Prostate gland (tissue), 2 donors: ENCODE measurements at regions not wholly inside any gene's neighbourhood (a gene's known extent, or its start where the extent isn't known, plus 50 kb on each side); places are given as distances from the start of the nearest gene placed in this dataset.

Source experiments
- POLR2AphosphoS5 ChIP-seq: sonication (generic); formaldehyde crosslinking; IDR thresholded peaks from one replicate; pipeline ENCODE4 v1.6.1; 2017; ENCODE audit warnings: antibody characterized with exemption
- TF ChIP-seq, protein P1 (sequence below), 4 experiments: fragments of 200-600 bp in 2 of 4; fragments of 450-650 bp in 2 of 4; sonication (generic) in 2 of 4; IDR thresholded peaks; 1 replicate in 3 of 4; 2 replicates in 1 of 4; pipeline ENCODE4 v1.5.1; 2016 to 2019; ENCODE audit warnings: antibody characterized with exemption in 4 of 4, mild to moderate bottlenecking in 2 of 4, moderate library complexity in 2 of 4

DNA sequence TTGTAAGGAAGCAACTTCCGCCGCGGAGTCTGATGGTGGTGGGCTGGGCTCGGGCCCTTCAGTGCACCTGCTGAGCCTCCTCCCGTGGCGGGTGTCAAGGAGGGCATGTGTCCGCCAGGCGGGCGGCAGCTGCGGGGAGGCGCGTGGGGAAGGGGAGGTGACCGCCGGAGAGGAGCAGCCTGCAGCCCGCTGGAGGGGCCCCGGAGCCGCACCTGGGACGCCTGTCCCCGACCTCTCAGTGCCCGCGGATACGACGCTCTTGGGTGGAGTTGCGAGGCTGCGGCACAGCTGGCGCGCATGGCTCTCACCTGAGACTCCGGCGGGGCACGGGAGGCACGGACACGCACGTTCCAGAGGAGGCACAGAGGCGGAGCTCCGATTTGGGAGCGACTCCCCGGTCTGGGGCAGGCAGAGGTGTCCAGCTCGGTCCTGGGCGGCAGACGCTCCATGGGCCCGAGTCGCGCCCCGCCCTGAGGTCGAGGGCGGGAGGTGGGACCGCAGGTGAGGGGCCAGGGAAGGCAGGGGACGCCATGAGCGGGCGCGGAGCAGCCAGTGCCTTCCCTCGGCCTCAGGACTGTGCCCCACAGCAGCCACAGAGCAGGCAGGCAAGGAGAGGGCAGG, 50.2 kb upstream of the PRR20G start:
- no peak for TF ChIP-seq POLR2AphosphoS5
- TF ChIP-seq, protein P1, sequence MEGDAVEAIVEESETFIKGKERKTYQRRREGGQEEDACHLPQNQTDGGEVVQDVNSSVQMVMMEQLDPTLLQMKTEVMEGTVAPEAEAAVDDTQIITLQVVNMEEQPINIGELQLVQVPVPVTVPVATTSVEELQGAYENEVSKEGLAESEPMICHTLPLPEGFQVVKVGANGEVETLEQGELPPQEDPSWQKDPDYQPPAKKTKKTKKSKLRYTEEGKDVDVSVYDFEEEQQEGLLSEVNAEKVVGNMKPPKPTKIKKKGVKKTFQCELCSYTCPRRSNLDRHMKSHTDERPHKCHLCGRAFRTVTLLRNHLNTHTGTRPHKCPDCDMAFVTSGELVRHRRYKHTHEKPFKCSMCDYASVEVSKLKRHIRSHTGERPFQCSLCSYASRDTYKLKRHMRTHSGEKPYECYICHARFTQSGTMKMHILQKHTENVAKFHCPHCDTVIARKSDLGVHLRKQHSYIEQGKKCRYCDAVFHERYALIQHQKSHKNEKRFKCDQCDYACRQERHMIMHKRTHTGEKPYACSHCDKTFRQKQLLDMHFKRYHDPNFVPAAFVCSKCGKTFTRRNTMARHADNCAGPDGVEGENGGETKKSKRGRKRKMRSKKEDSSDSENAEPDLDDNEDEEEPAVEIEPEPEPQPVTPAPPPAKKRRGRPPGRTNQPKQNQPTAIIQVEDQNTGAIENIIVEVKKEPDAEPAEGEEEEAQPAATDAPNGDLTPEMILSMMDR (IDR thresholded peaks at IDR 0.05): no peak
